ENCODE measurements at regions not wholly inside any gene's neighbourhood (a gene's known extent, or its start where the extent isn't known, plus 50 kb on each side); places are given as distances from the start of the nearest gene placed in this dataset.
A peak's percentile ranks its signal among the peaks of the same experiment; 100 is the strongest.

GRCh38 chr13:44267203-44267602, 106.4 kb upstream of the SERP2 start:
- Histone ChIP-seq H3K4me3 (no peak overlapping the region), H3K9me3 (no peaks in the 10 kb centered on the region), H3K27ac (no peak overlapping the region), H3K36me3 (no peaks in the 10 kb centered on the region), H3K4me1 (peaks cover 19% of the 10 kb centered on the region), H3K27me3 (no peaks in the 10 kb centered on the region)
- ATAC-seq, result no peak
- intact Hi-C loops (cut with DNase I), result no loop called here
- TF ChIP-seq CTCF (IDR thresholded peaks at IDR 0.05), result no peak
- no peak for DNase-seq

- Histone ChIP-seq H3K36me3 (no peaks in the 10 kb centered on the region), H3K4me1 (peaks cover 23% of the 10 kb centered on the region), H3K4me3 (no peak overlapping the region), H3K27me3 (no peaks in the 10 kb centered on the region), H3K27ac (no peak overlapping the region), H3K9me3 (no peaks in the 10 kb centered on the region)
- intact Hi-C loops (cut with DNase I), result no loop called here
- DNase-seq, result no peak
- no peak for ATAC-seq
- no peak for TF ChIP-seq CTCF (IDR thresholded peaks at IDR 0.05)
These were observed 105.6 kb upstream of the SERP2 start for GRCh38 chr13:44267980-44268379.

- Histone ChIP-seq H3K27me3 (no peaks in the 10 kb centered on the region), H3K36me3 (no peaks in the 10 kb centered on the region), H3K4me3 (no peak overlapping the region), H3K27ac (no peak overlapping the region), H3K4me1 (peaks cover 25% of the 10 kb centered on the region), H3K9me3 (no peaks in the 10 kb centered on the region)
- TF ChIP-seq CTCF (IDR thresholded peaks at IDR 0.05), result no peak
- DNase-seq, result no peak
- intact Hi-C loops (cut with DNase I), result no loop called here
- ATAC-seq, result no peak
These were observed 104.6 kb upstream of the SERP2 start for GRCh38 chr13:44268980-44269379.

GRCh38 chr13:44270150-44270549, 103.5 kb upstream of the SERP2 start:
- no peaks in the 10 kb centered on the region for H3K9me3 ChIP-seq
- H3K4me1 ChIP-seq, result peaks cover 35% of the 10 kb centered on the region
- peak overlapping the region; percentile 51 for H3K27ac ChIP-seq
- no peak for TF ChIP-seq CTCF (IDR thresholded peaks at IDR 0.05)
- intact Hi-C loops (cut with DNase I), result no loop called here
- DNase-seq (no peak), ATAC-seq (no peak)
- no peak overlapping the region for H3K4me3 ChIP-seq
- H3K36me3 ChIP-seq, result no peaks in the 10 kb centered on the region
- H3K27me3 ChIP-seq, result no peaks in the 10 kb centered on the region

GRCh38 chr13:44271031-44271455, 102.6 kb upstream of the SERP2 start:
- peaks cover 36% of the 10 kb centered on the region for H3K4me1 ChIP-seq
- H3K27me3 ChIP-seq, result no peaks in the 10 kb centered on the region
- no peaks in the 10 kb centered on the region for H3K36me3 ChIP-seq
- H3K27ac ChIP-seq, result peak overlapping the region; percentile 51
- peak; percentile 51 for ATAC-seq
- no peaks in the 10 kb centered on the region for H3K9me3 ChIP-seq
- TF ChIP-seq CTCF (IDR thresholded peaks at IDR 0.05), result no peak
- intact Hi-C loops (cut with DNase I), result no loop called here
- H3K4me3 ChIP-seq, result no peak overlapping the region
- DNase-seq, result no peak

GRCh38 chr13:44271473-44271872, 102.2 kb upstream of the SERP2 start:
- TF ChIP-seq CTCF (IDR thresholded peaks at IDR 0.05), result no peak
- peaks cover 36% of the 10 kb centered on the region for H3K4me1 ChIP-seq
- intact Hi-C loops (cut with DNase I), result no loop called here

More at GRCh38 chr13:44271473-44271872, 102.2 kb upstream of the SERP2 start:
- Histone ChIP-seq H3K9me3 (no peaks in the 10 kb centered on the region), H3K27me3 (no peaks in the 10 kb centered on the region), H3K36me3 (no peaks in the 10 kb centered on the region), H3K4me3 (no peak overlapping the region), H3K27ac (peak overlapping the region; percentile 51)
- ATAC-seq (no peak), DNase-seq (no peak)

Measured in upper lobe of right lung (tissue), 1 donor.